ENCODE measurements at regions not wholly inside any gene's neighbourhood (a gene's known extent, or its start where the extent isn't known, plus 50 kb on each side); places are given as distances from the start of the nearest gene placed in this dataset.
"Not testable (repeated sequence)": the region's sequence is repeated elsewhere in the genome, so short reads cannot be mapped to it uniquely, and the experiment has no call there.

DNA sequence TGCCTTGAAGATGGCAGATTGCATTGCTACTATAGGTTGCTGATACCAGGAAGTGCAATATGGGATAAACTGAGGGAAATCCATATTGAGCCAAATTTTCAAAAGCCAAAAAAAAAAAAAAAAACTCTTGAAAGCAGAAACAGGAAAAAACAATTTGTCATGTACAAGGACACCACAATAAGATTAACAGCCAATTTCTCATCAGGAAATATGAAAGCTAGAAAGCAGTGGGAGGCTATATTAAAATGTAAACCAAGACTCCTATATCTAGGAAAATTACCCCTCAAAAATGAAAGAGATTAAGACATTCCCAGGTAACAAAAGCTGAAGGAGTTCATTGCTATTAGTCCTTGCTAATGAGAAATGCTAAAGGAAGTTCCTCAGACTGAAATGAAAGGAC is 462.8 kb upstream of the DPH6 start:
- DNase-seq, result no peak

DNA sequence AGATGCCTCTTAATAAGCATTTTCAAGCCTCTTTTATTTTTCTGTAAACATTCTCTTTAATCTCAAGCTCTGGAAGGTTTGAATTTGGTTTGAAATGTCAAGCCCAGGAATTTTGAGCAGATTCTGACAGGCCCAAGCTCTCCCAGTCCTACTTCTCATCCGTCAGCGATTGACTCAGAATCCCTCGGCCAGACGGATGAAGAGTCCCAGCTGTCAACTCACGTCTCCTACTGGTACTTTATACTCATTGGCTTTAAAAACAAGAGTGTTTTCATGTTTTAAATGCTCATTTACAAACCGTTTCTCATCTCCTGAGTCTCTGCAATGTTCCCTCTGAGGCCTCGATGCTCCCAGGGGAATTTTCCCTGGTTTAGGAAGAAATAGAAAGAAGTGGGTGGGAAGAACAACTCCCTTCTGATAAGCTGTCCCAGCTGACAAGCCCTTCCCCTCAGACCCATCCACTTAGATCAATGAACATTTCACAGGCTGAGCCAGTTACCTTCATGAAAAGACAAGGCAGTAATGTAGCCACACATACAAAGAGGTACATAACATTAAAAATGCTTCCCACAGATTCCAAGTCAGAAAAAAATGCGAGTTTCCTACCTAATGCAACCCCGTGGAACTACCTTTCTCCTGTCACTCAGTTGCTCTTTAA is 478.2 kb upstream of the DPH6 start:
- no peak for DNase-seq

DNA sequence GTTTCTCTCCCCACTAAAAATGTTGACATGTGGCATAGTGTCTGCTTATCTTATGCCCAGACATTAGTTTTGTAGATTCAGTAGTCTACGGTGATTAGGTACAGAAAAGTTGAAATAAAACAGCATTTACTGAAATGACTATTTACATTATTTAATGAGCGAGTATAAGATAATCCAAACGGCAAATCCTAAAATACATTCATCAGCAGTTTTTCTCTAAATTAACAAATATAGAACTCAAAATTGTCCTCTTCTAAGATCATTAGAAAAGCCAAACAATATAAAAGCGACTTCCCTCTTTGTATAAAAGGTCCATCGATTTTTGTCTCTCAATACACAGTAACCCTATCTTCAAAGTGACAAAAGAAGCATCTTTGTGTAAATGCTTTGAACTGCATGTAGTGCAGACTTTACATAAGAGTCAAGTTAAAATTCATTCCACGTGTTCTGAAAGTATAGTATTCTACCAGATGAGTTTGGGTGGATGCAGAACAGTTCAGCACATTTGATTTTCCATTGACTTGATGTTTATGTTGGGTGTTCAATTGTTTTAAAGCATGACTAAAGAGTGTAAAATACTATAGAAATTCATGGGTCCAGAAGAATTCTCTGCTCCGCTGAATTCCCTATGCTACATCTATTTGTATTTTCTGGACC is 480.8 kb upstream of the DPH6 start:
- no peak for DNase-seq

DNA sequence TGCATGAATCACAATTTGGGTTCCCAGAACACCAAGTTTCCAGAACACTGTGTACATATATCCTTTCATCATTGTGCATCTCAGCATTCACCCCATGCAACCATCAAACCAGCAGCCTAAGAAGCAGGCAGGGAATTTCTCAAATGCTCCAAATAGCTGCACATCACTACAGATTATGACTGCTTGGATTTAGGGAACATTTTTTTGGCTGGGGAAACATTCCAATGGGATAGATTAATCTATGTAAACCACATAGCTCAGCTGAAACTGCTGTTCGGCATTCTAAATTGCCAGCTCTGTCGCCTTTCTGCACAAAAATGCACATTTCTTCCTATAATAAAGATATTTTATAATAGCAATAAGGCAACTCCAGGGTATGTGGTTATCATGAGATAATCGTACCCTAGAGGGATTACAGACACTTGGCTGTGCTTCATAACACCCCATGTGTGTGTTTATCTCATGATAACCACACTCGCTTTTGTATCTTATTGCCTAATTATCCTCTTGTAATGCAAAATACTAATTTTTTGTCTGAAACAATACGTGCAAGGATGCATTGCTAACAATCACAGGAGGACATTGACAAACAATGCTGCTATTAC is 483.7 kb upstream of the DPH6 start:
- peak; percentile 40 for DNase-seq

DNA sequence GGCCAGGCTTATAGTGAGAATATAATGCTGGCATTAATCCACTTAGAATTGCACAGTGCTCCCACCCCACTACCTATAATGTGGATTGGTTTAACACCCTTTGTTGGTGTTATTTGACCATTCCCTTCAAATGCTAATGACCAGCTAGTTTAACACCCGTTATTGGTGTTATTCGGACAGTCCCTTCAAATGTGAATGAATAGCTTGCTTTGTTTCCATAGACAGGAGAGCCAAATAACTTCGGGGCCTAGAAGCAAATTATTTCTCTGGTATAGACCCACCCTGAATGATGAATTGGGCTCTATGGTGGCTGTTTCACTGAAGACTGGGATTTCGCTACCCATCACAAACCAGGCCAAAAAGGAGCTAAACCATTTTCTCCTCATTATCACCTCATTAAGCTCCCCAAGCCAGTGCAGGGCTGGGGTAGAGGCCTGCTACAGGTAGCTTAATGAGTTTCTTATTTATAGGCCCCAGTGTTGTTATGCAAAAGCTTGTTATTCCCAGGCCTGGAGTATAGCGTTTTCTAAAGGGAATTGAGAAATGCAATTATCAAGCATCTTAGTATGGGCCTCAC is 494.1 kb upstream of the DPH6 start:
- no peak for DNase-seq

DNA sequence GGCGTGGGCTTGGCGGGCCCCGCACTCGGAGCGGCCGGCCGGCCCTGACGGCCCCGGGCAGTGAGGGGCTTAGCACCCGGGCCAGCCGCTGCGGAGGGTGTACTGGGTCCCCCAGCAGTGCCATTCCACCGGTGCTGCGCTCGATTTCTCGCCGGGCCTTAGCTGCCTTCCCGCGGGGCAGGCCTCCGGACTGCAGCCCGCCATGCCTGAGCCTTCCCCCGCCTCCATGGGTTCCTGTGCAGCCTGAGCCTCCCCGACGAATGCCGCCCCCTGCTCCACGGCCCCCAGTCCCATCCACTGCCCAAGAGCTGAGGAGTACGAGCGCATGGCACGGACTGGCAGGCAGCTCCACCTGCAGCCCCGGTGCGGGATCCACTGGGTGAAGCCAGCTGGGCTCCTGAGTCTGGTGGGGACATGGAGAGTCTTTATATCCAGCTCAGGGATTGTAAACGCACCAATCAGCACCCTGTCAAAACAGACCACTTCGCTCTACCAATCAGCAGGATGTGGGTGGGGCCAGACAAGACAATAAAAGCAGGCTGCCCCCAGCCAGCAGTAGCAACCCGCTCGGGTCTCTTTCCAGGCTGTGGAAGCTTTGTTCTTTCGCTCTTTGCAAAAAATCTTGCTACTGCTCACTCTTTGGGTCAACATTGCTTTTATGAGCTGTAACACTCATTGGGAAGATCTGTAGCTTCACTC is 501.2 kb upstream of the DPH6 start:
- not testable (repeated sequence) for DNase-seq

DNA sequence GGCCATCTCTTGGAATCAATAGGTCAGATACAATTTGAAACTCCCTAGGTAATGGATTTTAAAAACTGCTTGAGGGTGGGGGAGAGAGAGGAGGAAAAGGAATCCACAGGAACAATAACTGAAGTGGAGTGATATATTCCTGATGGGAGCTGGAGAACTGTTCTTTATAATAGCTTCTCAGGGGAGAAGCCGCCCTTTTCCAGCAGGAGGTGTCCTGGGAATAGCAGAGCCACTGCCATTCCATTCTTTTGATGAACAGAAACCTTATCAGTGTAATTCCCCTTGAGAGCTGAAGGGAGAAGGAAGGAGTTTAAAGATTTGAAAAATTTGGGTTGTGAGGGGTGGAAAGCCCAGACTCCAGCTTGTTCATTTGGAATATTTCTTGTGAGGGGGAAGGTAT is 504.9 kb upstream of the DPH6 start:
- DNase-seq, result no peak

DNA sequence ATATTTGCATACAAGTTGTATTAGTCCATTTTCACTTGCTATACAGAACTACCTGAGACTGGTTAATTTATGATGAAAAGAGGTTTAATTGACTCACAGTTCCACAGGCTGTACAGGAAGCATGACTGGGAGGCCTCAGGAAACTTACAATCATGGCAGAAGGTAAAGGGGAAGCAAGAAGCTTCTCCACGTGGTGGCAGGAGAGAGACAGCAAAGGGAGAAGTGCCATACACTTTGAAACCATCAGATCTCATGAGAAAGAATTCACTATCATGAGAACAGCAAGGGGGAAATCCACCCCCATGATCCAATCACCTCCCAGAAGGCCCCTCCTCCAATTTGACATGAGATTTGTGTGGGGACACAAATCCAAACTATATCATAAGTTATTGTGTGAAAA is 506.7 kb upstream of the DPH6 start:
- DNase-seq, result not testable (repeated sequence)

DNA sequence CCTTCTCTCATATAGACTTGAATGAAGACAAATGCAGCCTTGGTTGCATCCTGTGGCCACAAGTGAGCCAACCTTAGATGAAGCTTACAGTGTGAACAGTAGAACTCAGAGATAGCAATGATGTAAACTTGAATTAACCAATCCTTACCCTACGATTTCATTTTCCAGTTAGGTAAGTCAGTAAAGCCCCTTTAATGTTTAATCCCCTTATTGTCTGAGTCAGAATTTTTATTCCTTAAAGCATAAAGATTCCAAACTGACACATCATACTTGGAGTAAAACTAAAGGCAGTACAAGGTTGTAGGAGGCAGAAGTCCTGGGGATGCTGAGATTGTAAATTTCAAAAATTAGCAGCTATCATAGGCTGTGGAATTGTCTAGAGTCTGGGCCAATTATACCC is 507.8 kb upstream of the DPH6 start:
- no peak for DNase-seq

DNA sequence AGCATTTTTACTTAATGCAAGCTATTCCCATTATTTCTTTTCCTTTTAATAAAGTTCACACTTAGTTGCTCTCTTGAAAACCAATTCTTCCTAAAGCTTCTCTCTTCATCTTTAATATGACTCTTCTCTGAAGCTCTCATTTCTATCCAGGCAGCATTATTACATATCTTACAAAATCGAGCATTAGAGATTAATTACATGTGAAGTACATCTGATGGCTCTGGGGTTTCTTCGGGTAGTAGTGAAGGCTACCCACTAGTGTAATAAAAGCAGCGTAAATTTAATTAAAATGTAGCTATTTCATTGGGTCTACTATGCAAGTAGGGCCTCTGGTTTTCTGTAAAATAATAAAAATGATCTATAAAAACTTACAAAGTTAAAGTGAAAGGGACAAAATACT is 513.6 kb upstream of the DPH6 start:
- DNase-seq, result no peak

DNA sequence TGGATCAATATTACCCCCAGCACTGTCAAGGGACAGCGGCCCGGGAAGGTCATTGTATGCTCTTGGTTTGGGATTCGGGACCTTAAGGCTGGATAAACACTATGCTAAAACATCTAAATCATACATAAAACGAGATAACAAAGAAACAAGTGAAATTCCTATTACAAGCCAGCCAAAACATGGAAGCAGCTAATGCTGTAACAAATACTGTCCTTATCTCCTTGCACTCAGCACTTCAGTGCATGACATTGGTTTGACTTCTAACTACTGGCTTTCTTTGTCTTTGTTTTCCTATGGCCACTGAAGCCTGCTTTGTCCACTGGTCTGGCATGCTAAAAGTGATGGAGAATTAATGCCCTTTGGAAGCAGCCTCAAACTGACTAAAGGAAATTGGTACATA is 516.4 kb upstream of the DPH6 start:
- no peak for DNase-seq

DNA sequence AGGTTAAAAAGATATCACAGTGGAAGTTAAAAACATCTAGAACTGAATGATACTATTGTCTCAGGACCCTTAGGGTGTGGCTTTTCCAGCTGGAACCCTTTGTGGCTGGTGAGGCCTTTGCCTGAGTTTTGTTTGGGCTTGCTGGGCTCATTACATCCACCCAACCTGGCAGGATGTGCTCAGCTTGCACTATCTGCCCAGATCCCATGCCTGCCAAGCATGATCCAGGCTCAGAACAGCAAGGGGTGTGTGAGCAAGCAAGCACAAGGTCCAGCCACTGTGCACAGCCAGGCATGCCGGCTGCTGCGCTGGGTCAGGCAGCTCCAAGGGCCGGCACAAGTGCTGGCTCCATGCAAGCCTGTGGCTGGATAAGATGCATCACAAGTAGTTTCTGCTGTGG is 512.7 kb upstream of the CDIN1 start:
- no peak for DNase-seq

DNA sequence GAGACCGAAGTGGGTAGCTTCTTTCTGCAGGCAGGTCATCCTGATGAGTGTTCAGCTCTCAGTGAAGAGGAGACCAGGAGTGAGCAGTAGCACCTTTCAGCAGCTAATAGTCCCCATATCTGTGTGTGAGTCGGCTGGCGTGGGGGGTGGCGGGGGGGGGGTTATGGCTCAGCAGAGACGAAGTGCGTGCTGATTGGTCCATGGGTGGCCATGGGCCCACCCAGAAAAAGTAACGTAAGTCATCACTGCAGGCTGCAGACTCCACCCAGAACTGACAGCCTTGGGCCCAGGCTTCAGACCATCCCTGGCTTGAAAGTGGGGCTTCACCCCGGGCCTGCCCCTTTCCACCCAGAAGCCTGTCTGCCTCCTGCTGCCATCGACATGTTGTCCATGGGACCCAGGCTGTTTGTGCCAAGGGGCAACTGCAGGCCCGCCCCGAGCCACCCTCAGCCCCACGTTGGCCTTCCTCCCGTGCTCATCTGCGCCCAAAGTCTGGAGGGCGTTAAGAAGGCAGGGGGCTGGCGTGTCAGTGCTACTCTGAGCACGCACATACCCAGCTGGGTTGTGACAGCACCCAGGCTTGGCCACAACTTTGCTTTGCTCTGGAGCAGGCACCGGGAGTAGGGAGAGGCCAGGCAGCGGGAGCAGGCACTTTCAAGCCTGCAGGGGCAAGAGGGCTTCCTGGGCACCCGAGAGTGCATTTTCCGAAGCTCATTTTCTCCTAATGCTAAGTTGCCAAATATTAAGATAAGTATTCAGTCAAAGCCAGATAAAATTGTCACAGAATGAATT is 511.7 kb upstream of the CDIN1 start:
- DNase-seq, result no peak

DNA sequence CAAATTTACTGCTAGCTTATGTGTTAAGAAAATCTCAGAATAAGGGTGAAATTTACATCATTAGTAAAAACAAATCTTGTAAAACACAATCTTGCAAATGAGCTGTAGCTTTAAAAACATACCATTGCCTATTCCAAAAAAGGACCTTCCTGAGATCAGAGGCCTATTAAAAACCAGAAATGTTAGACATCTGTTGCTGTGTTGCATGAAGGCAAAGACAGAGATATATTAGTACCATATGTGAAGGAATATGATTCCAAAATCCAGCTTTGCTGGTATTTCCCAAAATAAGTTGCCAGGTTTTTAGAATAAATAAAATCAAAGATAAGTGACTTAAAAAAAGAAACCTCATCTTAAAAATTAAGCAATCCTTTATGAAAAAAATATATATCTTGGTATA is 504.1 kb upstream of the CDIN1 start:
- no peak for DNase-seq

DNA sequence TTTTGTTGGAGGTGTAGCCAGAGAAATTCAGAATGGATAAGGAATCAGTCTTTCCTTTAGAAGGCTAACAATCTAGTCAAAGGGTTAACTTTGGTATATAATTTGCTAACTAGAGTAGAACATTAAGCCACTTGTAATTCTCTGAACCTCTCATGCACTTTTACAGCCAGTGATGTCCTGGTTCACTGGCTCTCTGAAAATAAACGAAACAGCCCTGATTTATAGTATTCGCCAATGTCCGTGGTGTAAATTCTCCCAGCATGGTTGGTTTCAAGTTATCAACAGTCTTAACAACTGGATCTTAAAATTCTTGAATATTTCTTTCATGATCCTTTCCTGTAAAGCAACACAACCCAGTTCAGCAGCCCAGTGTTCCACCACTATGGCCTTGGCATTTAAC is 500.4 kb upstream of the CDIN1 start:
- no peak for DNase-seq

DNA sequence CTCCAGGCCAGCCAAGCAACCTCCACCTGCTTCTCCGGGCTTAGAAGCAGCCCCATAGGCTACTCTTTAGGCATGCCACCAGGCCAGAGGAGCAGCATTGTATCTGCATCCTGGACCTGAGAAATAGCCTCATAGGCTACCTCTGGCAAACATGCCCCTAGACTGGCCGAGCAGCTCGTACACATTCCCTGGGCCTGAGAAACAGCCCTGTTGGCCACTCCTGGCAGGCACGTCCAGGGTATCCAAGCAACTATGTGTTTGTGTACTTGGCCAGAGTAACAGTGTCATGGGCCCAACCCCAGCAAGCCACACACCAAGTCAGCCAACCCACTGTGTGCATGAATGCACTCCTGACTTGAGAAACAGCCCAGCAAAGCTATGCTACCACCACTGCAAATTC is 498.7 kb upstream of the CDIN1 start:
- no peak for DNase-seq

DNA sequence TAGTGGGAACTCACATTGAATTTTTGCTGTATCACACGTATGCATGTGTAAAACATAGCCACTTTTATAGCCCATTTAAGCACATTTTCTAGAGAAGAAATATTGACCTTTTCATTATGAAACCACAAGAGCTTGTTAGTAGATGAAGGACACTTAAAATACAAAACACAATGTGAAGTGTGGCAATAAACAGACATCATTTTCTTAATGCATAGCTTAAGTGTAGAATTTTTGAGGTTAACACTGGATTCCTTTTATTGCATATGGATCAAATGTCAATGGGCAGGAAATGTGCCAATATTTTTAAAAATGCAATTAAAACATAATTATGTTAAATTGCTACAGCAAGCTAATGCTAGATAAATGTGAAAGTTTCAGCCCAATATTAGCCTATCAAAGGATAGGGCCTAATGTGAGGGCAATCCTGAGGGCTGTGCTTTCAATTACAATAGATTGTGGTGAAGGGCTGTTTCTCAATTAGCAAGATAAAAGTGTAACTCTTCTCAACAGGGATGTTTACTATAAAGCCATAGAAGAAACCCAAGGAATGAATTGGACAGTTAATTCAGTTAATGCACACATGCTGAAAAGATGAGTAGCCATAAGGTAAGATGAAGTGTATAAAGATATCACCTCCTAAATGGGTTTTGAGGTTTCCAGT is 489.0 kb upstream of the CDIN1 start:
- DNase-seq, result no peak

DNA sequence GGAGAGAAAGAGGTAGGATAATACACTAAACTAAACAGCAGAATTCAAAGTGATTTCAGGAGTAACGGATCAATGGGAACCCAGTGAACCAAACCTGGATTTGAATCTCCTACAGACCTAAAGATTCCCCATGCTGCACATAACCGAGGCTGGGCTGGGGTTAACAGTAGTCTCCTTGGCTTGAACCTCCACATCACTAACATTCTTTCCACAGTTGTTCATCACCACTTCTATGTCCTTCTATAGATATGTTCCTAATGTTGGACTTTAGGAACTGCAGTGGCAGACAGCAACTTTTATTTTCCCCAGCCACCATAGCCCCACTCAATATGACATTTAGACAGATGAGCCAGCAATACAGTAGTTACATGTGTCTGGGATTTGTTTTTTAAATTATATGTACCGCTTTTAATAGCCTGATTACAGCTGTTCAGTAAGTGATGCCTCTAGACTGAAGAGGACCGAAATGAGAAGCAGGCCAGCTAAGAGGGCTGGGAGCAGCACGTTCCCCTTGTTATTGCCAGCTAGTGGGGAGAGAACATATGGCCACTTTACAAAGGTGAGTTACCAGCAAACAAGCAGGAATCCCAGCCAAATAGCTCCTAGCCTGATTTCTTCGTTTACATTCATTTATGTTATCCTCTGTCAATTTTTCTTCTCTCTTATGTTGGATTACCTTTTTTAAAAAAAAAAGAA is 472.6 kb upstream of the CDIN1 start:
- DNase-seq, result no peak

DNA sequence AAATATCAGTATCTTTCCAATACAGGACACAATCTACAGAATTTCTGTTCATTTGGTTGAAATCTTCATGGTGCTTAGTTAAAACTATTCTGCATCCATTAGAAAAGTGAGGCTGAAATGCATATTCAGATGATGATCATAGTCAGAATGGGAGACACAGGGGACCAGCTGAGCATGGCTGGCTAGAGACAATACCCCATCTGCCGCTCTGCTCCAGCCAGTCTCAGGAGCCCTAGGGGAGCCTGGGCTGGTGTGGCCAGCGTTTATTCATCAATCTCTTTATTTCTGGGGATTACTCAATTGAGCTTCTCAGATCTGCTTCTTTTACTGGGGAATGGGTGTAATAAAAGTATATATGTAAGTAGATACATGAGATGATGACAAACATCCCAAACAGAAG is 470.9 kb upstream of the CDIN1 start:
- DNase-seq, result no peak

DNA sequence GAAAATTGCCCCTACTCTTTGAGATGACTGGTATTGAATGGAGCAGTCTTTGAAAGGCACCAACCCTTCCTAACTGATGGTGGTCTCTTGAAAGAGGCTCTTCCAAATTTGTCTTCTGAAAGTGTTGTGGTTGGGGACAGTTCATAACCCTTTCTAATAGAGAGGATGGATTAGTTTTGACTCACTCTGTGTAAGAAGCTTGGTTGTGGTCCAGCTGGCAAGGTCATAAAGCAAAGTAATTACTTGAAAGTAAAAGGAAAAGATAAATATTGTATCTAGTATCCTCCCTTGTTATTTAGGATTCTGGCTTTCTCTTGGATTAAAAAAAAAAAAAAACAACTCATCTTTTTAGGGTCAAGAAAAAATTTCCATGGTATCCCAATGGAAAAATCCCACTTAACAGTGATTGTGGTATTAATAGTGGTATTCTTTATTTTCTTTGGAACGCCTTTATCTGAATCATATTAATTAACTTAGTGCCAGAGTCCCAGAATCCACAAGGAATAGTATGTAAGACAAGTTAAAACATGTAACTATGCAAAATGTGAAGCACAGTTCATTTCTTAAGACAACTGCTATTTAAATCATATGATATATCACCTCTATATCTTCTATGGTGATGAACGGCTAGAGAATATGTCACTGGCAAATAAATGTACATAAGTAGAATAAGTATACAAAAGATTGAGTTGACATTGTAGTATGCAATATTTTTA is 469.3 kb upstream of the CDIN1 start:
- no peak for DNase-seq

DNA sequence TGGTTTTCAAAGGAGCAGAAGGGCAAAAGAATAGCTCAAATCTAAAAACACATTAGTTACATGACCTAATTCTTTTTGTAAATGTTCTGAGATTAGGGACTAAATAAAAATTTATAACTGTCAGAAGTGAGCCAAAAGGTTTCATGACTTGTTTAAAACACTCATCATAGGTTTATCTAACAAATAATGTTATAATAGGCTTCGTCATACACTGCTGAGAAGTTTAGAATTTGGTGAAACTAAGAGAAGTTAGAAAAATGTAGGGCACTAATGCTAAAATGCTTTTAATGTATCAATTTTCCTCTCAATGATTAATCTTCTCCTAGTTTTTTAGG is 468.8 kb upstream of the CDIN1 start:
- no peak for DNase-seq

All from amniotic stem cell (primary cell).